ENCODE measurements at regions not wholly inside any gene's neighbourhood (a gene's known extent, or its start where the extent isn't known, plus 50 kb on each side); places are given as distances from the start of the nearest gene placed in this dataset.
"Not testable (repeated sequence)": the region's sequence is repeated elsewhere in the genome, so short reads cannot be mapped to it uniquely, and the experiment has no call there.

GRCh38 chr3:153768561-153769469 lies 352.4 kb upstream of the ARHGEF26 start:
- Histone ChIP-seq H3K27me3 (ENCODE audit: control insufficient read depth, insufficient read depth, low read length) (no peaks in the 10 kb centered on the region), H3K36me3 (ENCODE audit: control insufficient read depth, insufficient read depth, low read length) (no peaks in the 10 kb centered on the region), H3K4me3 (ENCODE audit: low read length) (no peak overlapping the region), H3K27ac (ENCODE audit: low read length) (no peak overlapping the region), H3K9me3 (replicated peaks; ENCODE audit: control insufficient read depth, low read depth, low read length) (peaks cover 3% of the 10 kb centered on the region), H3K4me1 (ENCODE audit: control insufficient read depth, insufficient read depth, low read length) (no peaks in the 10 kb centered on the region)
- WGBS (ENCODE audit: insufficient coverage), result 100% methylated on average over 2 of the region's 5 CpGs
- DNase-seq, result peak; percentile 51

- no peaks in the 10 kb centered on the region for H3K9me3 ChIP-seq (replicated peaks; ENCODE audit: control insufficient read depth, low read depth, low read length)
- peak; percentile 97 for DNase-seq
- peaks cover 14% of the 10 kb centered on the region for H3K4me1 ChIP-seq (ENCODE audit: control insufficient read depth, insufficient read depth, low read length)
- H3K27me3 ChIP-seq (ENCODE audit: control insufficient read depth, insufficient read depth, low read length), result no peaks in the 10 kb centered on the region
- H3K4me3 ChIP-seq (ENCODE audit: low read length), result no peak overlapping the region
- no CpG with 5 or more reads among the region's 2 CpGs for WGBS (ENCODE audit: insufficient coverage)
- H3K27ac ChIP-seq (ENCODE audit: low read length), result peak overlapping the region; percentile 70
- no peaks in the 10 kb centered on the region for H3K36me3 ChIP-seq (ENCODE audit: control insufficient read depth, insufficient read depth, low read length)
These were observed 338.1 kb upstream of the ARHGEF26 start for GRCh38 chr3:153783106-153783505.

GRCh38 chr3:153783741-153784480 lies 337.3 kb upstream of the ARHGEF26 start:
- Histone ChIP-seq H3K36me3 (ENCODE audit: control insufficient read depth, insufficient read depth, low read length) (no peaks in the 10 kb centered on the region), H3K4me3 (ENCODE audit: low read length) (no peak overlapping the region), H3K27me3 (ENCODE audit: control insufficient read depth, insufficient read depth, low read length) (no peaks in the 10 kb centered on the region), H3K9me3 (replicated peaks; ENCODE audit: control insufficient read depth, low read depth, low read length) (no peaks in the 10 kb centered on the region), H3K27ac (ENCODE audit: low read length) (peak overlapping the region; percentile 70), H3K4me1 (ENCODE audit: control insufficient read depth, insufficient read depth, low read length) (peaks cover 14% of the 10 kb centered on the region)
- WGBS (ENCODE audit: insufficient coverage), result no CpG with 5 or more reads among the region's 3 CpGs
- DNase-seq, result peak; percentile 94

- Histone ChIP-seq H3K4me3 (ENCODE audit: low read length) (no peak overlapping the region), H3K4me1 (ENCODE audit: control insufficient read depth, insufficient read depth, low read length) (peaks cover 12% of the 10 kb centered on the region), H3K27ac (ENCODE audit: low read length) (no peak overlapping the region), H3K9me3 (replicated peaks; ENCODE audit: control insufficient read depth, low read depth, low read length) (no peaks in the 10 kb centered on the region), H3K36me3 (ENCODE audit: control insufficient read depth, insufficient read depth, low read length) (no peaks in the 10 kb centered on the region), H3K27me3 (ENCODE audit: control insufficient read depth, insufficient read depth, low read length) (no peaks in the 10 kb centered on the region)
- DNase-seq, result no peak
- 66% methylated on average over 3 of the region's 3 CpGs for WGBS (ENCODE audit: insufficient coverage)
These were observed 335.3 kb upstream of the ARHGEF26 start for GRCh38 chr3:153785901-153786300.

DNA sequence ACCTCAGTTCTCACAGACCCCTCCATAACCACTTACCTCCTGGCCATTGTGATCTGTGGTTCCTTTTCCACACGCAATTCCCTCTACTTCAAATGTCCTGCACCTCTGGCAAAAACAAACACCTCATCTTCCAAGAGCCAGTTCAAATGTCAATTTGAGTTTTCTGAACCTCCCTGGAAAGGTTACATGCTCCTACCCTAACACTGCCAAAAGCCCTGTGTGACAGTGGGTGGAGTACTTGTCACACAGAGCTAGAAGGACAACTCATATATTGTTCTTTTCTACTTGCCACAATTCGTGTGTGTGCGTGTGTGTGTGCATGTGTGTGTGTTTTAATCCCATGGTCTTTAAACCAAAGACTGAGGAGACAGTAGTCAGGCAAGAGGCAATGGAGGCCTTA lies 331.8 kb upstream of the ARHGEF26 start:
- DNase-seq, result no peak
- Histone ChIP-seq H3K9me3 (replicated peaks; ENCODE audit: control insufficient read depth, low read depth, low read length) (no peaks in the 10 kb centered on the region), H3K4me3 (ENCODE audit: low read length) (no peak overlapping the region), H3K27ac (ENCODE audit: low read length) (no peak overlapping the region), H3K36me3 (ENCODE audit: control insufficient read depth, insufficient read depth, low read length) (no peaks in the 10 kb centered on the region), H3K27me3 (ENCODE audit: control insufficient read depth, insufficient read depth, low read length) (no peaks in the 10 kb centered on the region), H3K4me1 (ENCODE audit: control insufficient read depth, insufficient read depth, low read length) (peaks cover 6% of the 10 kb centered on the region)
- WGBS (ENCODE audit: insufficient coverage), result 86% methylated on average over 3 of the region's 3 CpGs

DNA sequence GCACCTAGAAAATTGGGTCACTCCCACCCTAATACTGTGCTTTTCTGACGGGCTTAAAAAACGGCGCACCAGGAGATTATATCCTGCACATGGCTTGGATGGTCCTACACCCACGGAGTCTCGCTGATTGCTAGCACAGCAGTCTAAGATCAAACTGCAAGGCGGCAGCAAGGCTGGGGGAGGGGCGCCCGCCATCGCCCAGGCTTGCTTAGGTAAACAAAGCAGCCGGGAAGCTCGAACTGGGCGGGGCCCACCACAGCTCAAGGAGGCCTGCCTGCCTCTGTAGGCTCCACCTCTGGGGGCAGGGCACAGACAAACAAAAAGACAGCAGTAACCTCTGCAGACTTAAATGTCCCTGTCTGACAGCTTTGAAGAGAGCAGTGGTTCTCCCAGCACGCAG lies 324.1 kb upstream of the ARHGEF26 start:
- not testable (repeated sequence) for H3K4me3 ChIP-seq (ENCODE audit: low read length); H3K27me3 ChIP-seq (ENCODE audit: control insufficient read depth, insufficient read depth, low read length); H3K4me1 ChIP-seq (ENCODE audit: control insufficient read depth, insufficient read depth, low read length); H3K27ac ChIP-seq (ENCODE audit: low read length); H3K36me3 ChIP-seq (ENCODE audit: control insufficient read depth, insufficient read depth, low read length); DNase-seq; H3K9me3 ChIP-seq (replicated peaks; ENCODE audit: control insufficient read depth, low read depth, low read length)
- 97% methylated on average over 6 of the region's 13 CpGs for WGBS (ENCODE audit: insufficient coverage)

DNA sequence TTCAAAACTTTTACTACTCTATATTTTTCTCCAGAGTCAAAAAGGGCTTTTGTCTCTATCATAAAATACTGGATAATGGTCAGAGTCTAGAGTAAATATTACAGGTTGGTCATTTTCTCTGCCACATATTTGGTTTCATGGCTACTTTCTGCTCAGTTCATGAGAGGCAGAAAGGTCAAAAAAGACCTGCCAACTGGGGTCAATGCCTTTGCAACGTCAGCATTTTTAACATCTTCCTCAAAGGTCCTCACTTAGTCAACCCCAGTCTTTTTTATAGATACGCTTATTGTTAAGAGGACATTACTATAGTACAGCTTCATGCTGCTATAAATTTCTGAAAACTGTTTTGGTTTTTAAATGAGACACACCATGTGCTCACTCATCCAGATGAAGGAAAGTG lies 312.1 kb upstream of the ARHGEF26 start:
- Histone ChIP-seq H3K4me3 (ENCODE audit: low read length) (no peak overlapping the region), H3K27me3 (ENCODE audit: control insufficient read depth, insufficient read depth, low read length) (no peaks in the 10 kb centered on the region), H3K36me3 (ENCODE audit: control insufficient read depth, insufficient read depth, low read length) (no peaks in the 10 kb centered on the region), H3K27ac (ENCODE audit: low read length) (no peak overlapping the region), H3K4me1 (ENCODE audit: control insufficient read depth, insufficient read depth, low read length) (no peaks in the 10 kb centered on the region), H3K9me3 (replicated peaks; ENCODE audit: control insufficient read depth, low read depth, low read length) (no peaks in the 10 kb centered on the region)
- WGBS (ENCODE audit: insufficient coverage), result no CpG with 5 or more reads among the region's 2 CpGs
- no peak for DNase-seq

DNA sequence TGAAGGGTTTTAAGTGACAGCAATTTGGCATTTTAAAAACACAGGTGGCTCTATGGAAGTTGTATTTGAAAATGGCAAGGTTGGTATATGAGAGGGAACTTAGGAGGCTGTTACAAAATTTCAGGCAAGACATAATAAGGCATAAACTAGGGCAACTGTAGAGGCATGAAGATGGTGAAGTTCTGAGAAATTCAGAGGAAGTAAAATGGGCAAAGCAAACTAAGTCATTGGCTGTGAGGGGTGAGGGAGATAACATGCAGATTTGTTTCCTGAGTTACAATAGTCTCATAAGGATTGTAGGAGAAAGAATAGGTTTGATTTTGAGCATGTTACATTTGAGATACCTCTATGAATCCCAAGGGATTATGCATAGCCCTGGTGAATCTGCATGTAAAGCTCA lies 302.9 kb upstream of the ARHGEF26 start:
- no peak for DNase-seq

GRCh38 chr3:153820035-153820434 lies 301.2 kb upstream of the ARHGEF26 start:
- no peaks in the 10 kb centered on the region for H3K9me3 ChIP-seq (replicated peaks; ENCODE audit: control insufficient read depth, low read depth, low read length)
- no peak overlapping the region for H3K4me3 ChIP-seq (ENCODE audit: low read length)
- no peak for DNase-seq
- H3K27ac ChIP-seq (ENCODE audit: low read length), result no peak overlapping the region
- H3K4me1 ChIP-seq (ENCODE audit: control insufficient read depth, insufficient read depth, low read length), result no peaks in the 10 kb centered on the region
- no peaks in the 10 kb centered on the region for H3K27me3 ChIP-seq (ENCODE audit: control insufficient read depth, insufficient read depth, low read length)
- H3K36me3 ChIP-seq (ENCODE audit: control insufficient read depth, insufficient read depth, low read length), result no peaks in the 10 kb centered on the region

More for the DNA sequence above, 302.9 kb upstream of the ARHGEF26 start:
- Histone ChIP-seq H3K4me3 (ENCODE audit: low read length) (no peak overlapping the region), H3K9me3 (replicated peaks; ENCODE audit: control insufficient read depth, low read depth, low read length) (no peaks in the 10 kb centered on the region), H3K36me3 (ENCODE audit: control insufficient read depth, insufficient read depth, low read length) (no peaks in the 10 kb centered on the region), H3K4me1 (ENCODE audit: control insufficient read depth, insufficient read depth, low read length) (no peaks in the 10 kb centered on the region), H3K27me3 (ENCODE audit: control insufficient read depth, insufficient read depth, low read length) (no peaks in the 10 kb centered on the region), H3K27ac (ENCODE audit: low read length) (no peak overlapping the region)

GRCh38 chr3:153828346-153828745 lies 292.8 kb upstream of the ARHGEF26 start:
- H3K4me1 ChIP-seq (ENCODE audit: control insufficient read depth, insufficient read depth, low read length); H3K9me3 ChIP-seq (replicated peaks; ENCODE audit: control insufficient read depth, low read depth, low read length); H3K27me3 ChIP-seq (ENCODE audit: control insufficient read depth, insufficient read depth, low read length); H3K4me3 ChIP-seq (ENCODE audit: low read length); H3K36me3 ChIP-seq (ENCODE audit: control insufficient read depth, insufficient read depth, low read length); H3K27ac ChIP-seq (ENCODE audit: low read length); DNase-seq: not testable (repeated sequence)
- WGBS (ENCODE audit: insufficient coverage), result 92% methylated on average over 1 of the region's 3 CpGs
